ENCODE measurements at regions not wholly inside any gene's neighbourhood (a gene's known extent, or its start where the extent isn't known, plus 50 kb on each side); places are given as distances from the start of the nearest gene placed in this dataset.

GRCh38 chr10:123294109-123294508, 139.9 kb downstream of the BUB3 start:
- intact Hi-C loops (cut with micrococcal nuclease), result no loop called here
- dilution Hi-C loops (cut with MboI; ENCODE audit: extremely low pct_ligation_motif_present, low sequenced_read_pairs), result no loop called here

More at GRCh38 chr10:123294109-123294508, 139.9 kb downstream of the BUB3 start:
- no peak overlapping the region for H3K4me3 ChIP-seq (replicated peaks in 1 of 3; ENCODE audit: insufficient read depth in 1 of 3, low read depth in 1 of 3, low read length in 3 of 3)
- no peak overlapping the region for H3K9ac ChIP-seq (replicated peaks; ENCODE audit: extremely low read depth, insufficient read depth, low read length)
- TF ChIP-seq MYC (IDR thresholded peaks at IDR 0.05; ENCODE audit: low read depth, low read length) (no peak), FOS (IDR thresholded peaks at IDR 0.05; ENCODE audit: borderline replicate concordance, insufficient read depth, low read length) (no peak), EZH2 (IDR thresholded peaks at IDR 0.05; ENCODE audit: borderline replicate concordance, low read depth, low read length, severe bottlenecking) (no peak), GATA2 (IDR thresholded peaks at IDR 0.05; ENCODE audit: insufficient read depth, insufficient read length, low read depth, low read length) (no peak), POLR2A (IDR thresholded peaks at IDR 0.05; ENCODE audit: low read depth, low read length) (no peak), JUN (IDR thresholded peaks at IDR 0.05; ENCODE audit: borderline replicate concordance, insufficient read depth, insufficient read length, low read depth) (no peak), POLR2AphosphoS5 (IDR thresholded peaks at IDR 0.05; ENCODE audit: insufficient read depth, low read depth, low read length) (no peak)
- TF ChIP-seq, protein P1, sequence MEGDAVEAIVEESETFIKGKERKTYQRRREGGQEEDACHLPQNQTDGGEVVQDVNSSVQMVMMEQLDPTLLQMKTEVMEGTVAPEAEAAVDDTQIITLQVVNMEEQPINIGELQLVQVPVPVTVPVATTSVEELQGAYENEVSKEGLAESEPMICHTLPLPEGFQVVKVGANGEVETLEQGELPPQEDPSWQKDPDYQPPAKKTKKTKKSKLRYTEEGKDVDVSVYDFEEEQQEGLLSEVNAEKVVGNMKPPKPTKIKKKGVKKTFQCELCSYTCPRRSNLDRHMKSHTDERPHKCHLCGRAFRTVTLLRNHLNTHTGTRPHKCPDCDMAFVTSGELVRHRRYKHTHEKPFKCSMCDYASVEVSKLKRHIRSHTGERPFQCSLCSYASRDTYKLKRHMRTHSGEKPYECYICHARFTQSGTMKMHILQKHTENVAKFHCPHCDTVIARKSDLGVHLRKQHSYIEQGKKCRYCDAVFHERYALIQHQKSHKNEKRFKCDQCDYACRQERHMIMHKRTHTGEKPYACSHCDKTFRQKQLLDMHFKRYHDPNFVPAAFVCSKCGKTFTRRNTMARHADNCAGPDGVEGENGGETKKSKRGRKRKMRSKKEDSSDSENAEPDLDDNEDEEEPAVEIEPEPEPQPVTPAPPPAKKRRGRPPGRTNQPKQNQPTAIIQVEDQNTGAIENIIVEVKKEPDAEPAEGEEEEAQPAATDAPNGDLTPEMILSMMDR (IDR thresholded peaks at IDR 0.05; ENCODE audit: extremely low read depth in 1 of 2, insufficient read depth in 1 of 2, low read depth in 1 of 2, low read length in 2 of 2), result no peak
- TF ChIP-seq, protein P2, sequence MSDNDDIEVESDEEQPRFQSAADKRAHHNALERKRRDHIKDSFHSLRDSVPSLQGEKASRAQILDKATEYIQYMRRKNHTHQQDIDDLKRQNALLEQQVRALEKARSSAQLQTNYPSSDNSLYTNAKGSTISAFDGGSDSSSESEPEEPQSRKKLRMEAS (IDR thresholded peaks at IDR 0.05; ENCODE audit: insufficient read depth, insufficient read length), result no peak
- CTCF ChIA-PET, result no interaction called here
- no peaks in the 10 kb centered on the region for H4K20me1 ChIP-seq (replicated peaks; ENCODE audit: control insufficient read depth, extremely low read depth, insufficient read depth, low read length)
- no peak overlapping the region for H3K4me2 ChIP-seq (ENCODE audit: insufficient read depth, low read length)
- DNase-seq (ENCODE audit: low read depth, low spot score) (no peak), FAIRE-seq (no peak)
- H2AFZ ChIP-seq (ENCODE audit: low read depth, low read length), result no peak overlapping the region
- H3K79me2 ChIP-seq (ENCODE audit: control insufficient read depth, insufficient read depth, low read length), result no peaks in the 10 kb centered on the region
- no TSS peak for BruUV-seq (replicated peaks)
- no peaks in the 10 kb centered on the region for H3K9me1 ChIP-seq (replicated peaks; ENCODE audit: control insufficient read depth, extremely low read depth, insufficient read depth, low read length)
- no peaks in the 10 kb centered on the region for H3K9me3 ChIP-seq (replicated peaks; ENCODE audit: control insufficient read depth, insufficient read depth, low read length)
- no peaks in the 10 kb centered on the region for H3K4me1 ChIP-seq (ENCODE audit: control insufficient read depth, extremely low read depth, insufficient read depth, low read length)
- POLR2A ChIA-PET, result no interaction called here
- H3K27me3 ChIP-seq (ENCODE audit: control insufficient read depth in 2 of 2, insufficient read depth in 2 of 2, low read length in 2 of 2), result no peaks in the 10 kb centered on the region
- no peaks in the 10 kb centered on the region for H3K36me3 ChIP-seq (ENCODE audit: control insufficient read depth in 2 of 2, extremely low read depth in 1 of 2, insufficient read depth in 2 of 2, low read length in 2 of 2)
- H3K27ac ChIP-seq (ENCODE audit: insufficient read depth, low read depth, low read length), result no peak overlapping the region
